ENCODE measurements at regions not wholly inside any gene's neighbourhood (a gene's known extent, or its start where the extent isn't known, plus 50 kb on each side); places are given as distances from the start of the nearest gene placed in this dataset.

GRCh38 chr18:43414006-43414405 lies 136.7 kb upstream of the SYT4 start:
- Mint-ChIP-seq H3K27me3 (no peaks in the 10 kb centered on the region), H3K4me3 (no peak overlapping the region), H3K4me1 (no peaks in the 10 kb centered on the region), H3K27ac (no peak overlapping the region), H3K9me3 (peaks cover 0 to 4% (median 0%) of the 10 kb centered on the region in 9 donors), H3K36me3 (no peaks in the 10 kb centered on the region)
- no peak for DNase-seq
- POLR2A ChIA-PET, result no interaction called here
- no peak for ATAC-seq

- H3K4me3 Mint-ChIP-seq, result no peak overlapping the region
- H3K36me3 Mint-ChIP-seq, result no peaks in the 10 kb centered on the region
- no peak overlapping the region for H3K27ac Mint-ChIP-seq
- no peaks in the 10 kb centered on the region for H3K4me1 Mint-ChIP-seq
- DNase-seq (no peak), ATAC-seq (no peak)
- peaks cover 0 to 7% (median 3%) of the 10 kb centered on the region in 9 donors for H3K9me3 Mint-ChIP-seq
- POLR2A ChIA-PET, result no interaction called here
- no peaks in the 10 kb centered on the region for H3K27me3 Mint-ChIP-seq
These were observed 142.8 kb upstream of the SYT4 start for GRCh38 chr18:43420091-43420490.

- no peak overlapping the region for H3K27ac Mint-ChIP-seq
- POLR2A ChIA-PET, result no interaction called here
- ATAC-seq, result no peak
- peaks cover 0 to 1% (median 0%) of the 10 kb centered on the region in 5 donors for H3K27me3 Mint-ChIP-seq
- H3K4me3 Mint-ChIP-seq, result no peak overlapping the region
- no peak for DNase-seq
- H3K4me1 Mint-ChIP-seq, result no peaks in the 10 kb centered on the region
- H3K9me3 Mint-ChIP-seq, result peaks cover 0 to 8% (median 3%) of the 10 kb centered on the region in 9 donors
- H3K36me3 Mint-ChIP-seq, result no peaks in the 10 kb centered on the region
These were observed 143.7 kb upstream of the SYT4 start for GRCh38 chr18:43420950-43421349.

DNA sequence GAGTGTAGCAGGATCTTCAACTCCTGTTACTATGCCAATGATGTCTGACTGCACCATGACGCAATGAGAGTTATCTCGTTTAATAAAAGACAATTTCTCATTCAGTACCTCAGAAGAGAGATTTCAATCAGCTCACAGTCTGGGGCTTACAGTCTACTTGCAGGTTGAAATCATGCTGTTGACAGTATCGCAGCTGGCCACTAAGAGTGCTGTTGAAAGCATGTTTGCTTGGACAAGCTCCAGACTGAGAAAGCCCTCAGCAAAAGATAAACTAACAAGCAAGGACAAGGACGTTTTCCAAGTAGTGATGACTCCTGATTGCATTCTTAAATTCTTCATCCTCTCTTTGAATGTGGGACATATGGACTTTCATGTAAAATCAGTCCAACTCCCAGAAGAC lies 145.2 kb upstream of the SYT4 start:
- ATAC-seq, result no peak
- Mint-ChIP-seq H3K36me3 (no peaks in the 10 kb centered on the region), H3K4me3 (no peak overlapping the region), H3K27ac (no peak overlapping the region), H3K27me3 (peaks cover 0 to 3% (median 0%) of the 10 kb centered on the region in 5 donors), H3K4me1 (no peaks in the 10 kb centered on the region), H3K9me3 (peaks cover 0 to 13% (median 4%) of the 10 kb centered on the region in 9 donors)
- POLR2A ChIA-PET, result no interaction called here
- no peak for DNase-seq

DNA sequence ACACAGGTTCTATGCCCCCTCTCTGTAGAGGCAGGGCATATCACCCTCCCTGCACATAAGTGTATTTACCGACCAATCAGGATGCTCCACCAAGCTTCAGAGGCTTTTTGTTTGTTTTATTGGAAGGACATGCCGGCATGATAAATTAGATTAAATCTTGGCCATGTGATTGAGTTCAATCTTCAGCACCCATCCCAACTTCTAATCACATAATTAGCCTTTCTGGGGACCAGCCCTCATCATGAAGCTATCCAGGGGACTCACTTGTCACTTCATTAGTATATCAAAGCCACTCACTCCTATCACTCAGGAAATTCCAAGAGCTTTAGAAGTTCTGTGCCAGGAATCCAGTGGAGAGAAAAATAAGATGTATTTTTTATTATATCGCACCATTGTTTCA lies 158.6 kb upstream of the SYT4 start:
- H3K36me3 Mint-ChIP-seq, result no peaks in the 10 kb centered on the region
- ATAC-seq, result no peak
- DNase-seq, result no peak
- H3K9me3 Mint-ChIP-seq, result peaks cover 3 to 29% (median 17%) of the 10 kb centered on the region in 9 donors
- POLR2A ChIA-PET, result no interaction called here
- H3K4me3 Mint-ChIP-seq, result no peak overlapping the region
- no peaks in the 10 kb centered on the region for H3K4me1 Mint-ChIP-seq
- H3K27me3 Mint-ChIP-seq, result no peaks in the 10 kb centered on the region
- no peak overlapping the region for H3K27ac Mint-ChIP-seq

GRCh38 chr18:43442131-43442530 lies 164.8 kb upstream of the SYT4 start:
- Mint-ChIP-seq H3K36me3 (no peaks in the 10 kb centered on the region), H3K4me3 (no peak overlapping the region), H3K9me3 (peaks cover 3 to 34% (median 15%) of the 10 kb centered on the region in 9 donors), H3K27ac (no peak overlapping the region), H3K27me3 (no peaks in the 10 kb centered on the region), H3K4me1 (no peaks in the 10 kb centered on the region)
- DNase-seq (no peak), ATAC-seq (no peak)
- POLR2A ChIA-PET, result no interaction called here

DNA sequence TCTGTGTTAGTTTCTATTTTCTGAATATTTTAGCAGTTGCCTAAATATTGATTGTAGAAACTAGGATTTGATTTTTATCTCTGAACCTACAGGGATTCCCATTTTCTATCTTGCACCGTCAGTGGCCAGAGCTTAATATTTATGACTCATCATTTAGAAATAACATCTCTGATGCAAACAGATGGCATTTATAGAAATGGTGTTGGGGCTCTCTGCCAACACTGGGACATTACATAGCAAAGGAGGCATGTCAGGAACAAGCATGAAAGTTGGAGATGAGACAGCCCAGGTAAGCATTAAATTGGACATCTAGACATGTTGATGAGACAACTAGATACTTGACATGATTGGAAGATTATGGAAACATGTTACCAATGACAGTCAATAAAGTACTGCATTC lies 165.3 kb upstream of the SYT4 start:
- DNase-seq (no peak), ATAC-seq (no peak)
- Mint-ChIP-seq H3K27me3 (no peaks in the 10 kb centered on the region), H3K9me3 (peaks cover 2 to 30% (median 12%) of the 10 kb centered on the region in 9 donors), H3K36me3 (no peaks in the 10 kb centered on the region), H3K4me1 (no peaks in the 10 kb centered on the region), H3K27ac (no peak overlapping the region), H3K4me3 (peak overlapping the region in 1 of 10 donors; percentile 51)
- POLR2A ChIA-PET, result no interaction called here

DNA sequence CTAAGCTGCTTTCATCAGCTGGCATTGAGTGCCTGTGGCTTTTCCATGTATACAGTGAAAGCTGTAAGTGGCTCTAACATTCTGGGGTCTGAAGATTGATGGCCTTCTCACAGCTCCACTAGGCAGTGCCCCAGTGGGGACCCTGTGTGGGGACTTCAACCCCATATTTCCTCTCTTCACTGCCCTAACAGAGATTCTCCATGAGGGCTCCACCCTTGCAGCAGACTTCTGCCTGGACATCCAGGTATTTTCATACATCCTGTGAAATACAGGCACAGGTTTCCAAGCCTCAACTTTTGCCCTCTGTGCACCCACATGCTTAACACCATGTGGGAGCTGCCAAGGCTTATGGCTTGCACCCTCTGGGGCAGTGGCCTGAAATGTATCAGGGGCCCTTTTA lies 188.2 kb upstream of the SYT4 start:
- no peaks in the 10 kb centered on the region for H3K4me1 Mint-ChIP-seq
- POLR2A ChIA-PET, result no interaction called here
- H3K27me3 Mint-ChIP-seq, result no peaks in the 10 kb centered on the region
- ATAC-seq (no peak), DNase-seq (no peak)
- peaks cover 2 to 36% (median 18%) of the 10 kb centered on the region in 9 donors for H3K9me3 Mint-ChIP-seq
- H3K36me3 Mint-ChIP-seq, result peaks cover 0 to 7% (median 0%) of the 10 kb centered on the region in 3 donors
- no peak overlapping the region for H3K4me3 Mint-ChIP-seq
- no peak overlapping the region for H3K27ac Mint-ChIP-seq

DNA sequence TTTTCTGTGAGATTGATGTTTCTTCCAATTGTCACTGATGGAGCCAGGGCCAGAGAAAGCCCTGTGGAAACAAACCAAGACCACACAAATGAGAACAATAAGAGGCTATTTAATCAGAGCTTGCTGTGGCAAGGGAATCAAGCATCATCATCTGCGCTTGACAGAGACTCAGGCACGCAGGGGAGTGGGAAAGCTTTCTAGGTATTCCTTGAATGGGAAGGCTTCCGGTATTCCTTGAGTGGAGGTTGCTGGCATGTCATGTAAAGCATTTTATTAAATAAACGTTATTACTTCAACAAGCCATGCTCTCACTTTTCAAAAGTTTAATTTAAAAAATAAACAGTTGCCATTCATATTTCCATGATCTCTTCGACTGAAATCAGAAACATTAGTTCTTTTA lies 194.6 kb upstream of the SYT4 start:
- Mint-ChIP-seq H3K9me3 (peaks cover 2 to 13% (median 5%) of the 10 kb centered on the region in 9 donors), H3K27ac (no peak overlapping the region), H3K27me3 (no peaks in the 10 kb centered on the region), H3K4me3 (no peak overlapping the region), H3K36me3 (no peaks in the 10 kb centered on the region), H3K4me1 (no peaks in the 10 kb centered on the region)
- ATAC-seq (no peak), DNase-seq (no peak)
- POLR2A ChIA-PET, result no interaction called here

DNA sequence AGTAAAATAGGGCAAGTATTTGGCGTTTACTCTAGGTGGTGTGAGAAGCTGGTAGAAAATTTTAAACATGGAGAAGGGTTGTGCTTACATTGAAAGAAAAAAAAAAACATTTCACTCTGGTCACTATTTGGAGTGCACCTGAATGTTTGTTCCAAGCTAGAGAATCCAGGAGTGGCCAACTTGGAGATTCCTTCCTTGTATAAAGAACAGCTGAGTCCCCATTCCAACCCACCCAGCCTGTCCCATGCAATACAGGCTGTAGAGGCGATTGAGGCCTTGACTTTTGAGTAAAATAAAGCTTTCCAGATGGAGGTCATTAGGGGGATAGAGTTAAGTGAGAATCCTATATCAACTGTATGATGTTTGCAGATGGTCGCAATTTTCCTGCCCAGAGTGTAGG lies 203.8 kb upstream of the SYT4 start:
- no peaks in the 10 kb centered on the region for H3K27me3 Mint-ChIP-seq
- DNase-seq (no peak), ATAC-seq (no peak)
- no peak overlapping the region for H3K27ac Mint-ChIP-seq
- no peak overlapping the region for H3K4me3 Mint-ChIP-seq
- no peaks in the 10 kb centered on the region for H3K4me1 Mint-ChIP-seq
- H3K36me3 Mint-ChIP-seq, result no peaks in the 10 kb centered on the region
- peaks cover 2 to 17% (median 9%) of the 10 kb centered on the region in 9 donors for H3K9me3 Mint-ChIP-seq
- POLR2A ChIA-PET, result no interaction called here

GRCh38 chr18:43482136-43482535 lies 204.8 kb upstream of the SYT4 start:
- no peak overlapping the region for H3K4me3 Mint-ChIP-seq
- H3K27me3 Mint-ChIP-seq, result no peaks in the 10 kb centered on the region
- no peak overlapping the region for H3K27ac Mint-ChIP-seq
- POLR2A ChIA-PET, result no interaction called here
- peaks cover 3 to 25% (median 12%) of the 10 kb centered on the region in 9 donors for H3K9me3 Mint-ChIP-seq
- H3K36me3 Mint-ChIP-seq, result peaks cover 0 to 4% (median 0%) of the 10 kb centered on the region in 3 donors
- no peak for ATAC-seq
- DNase-seq, result peak in 1 of 10 donors; percentile 3
- no peaks in the 10 kb centered on the region for H3K4me1 Mint-ChIP-seq

DNA sequence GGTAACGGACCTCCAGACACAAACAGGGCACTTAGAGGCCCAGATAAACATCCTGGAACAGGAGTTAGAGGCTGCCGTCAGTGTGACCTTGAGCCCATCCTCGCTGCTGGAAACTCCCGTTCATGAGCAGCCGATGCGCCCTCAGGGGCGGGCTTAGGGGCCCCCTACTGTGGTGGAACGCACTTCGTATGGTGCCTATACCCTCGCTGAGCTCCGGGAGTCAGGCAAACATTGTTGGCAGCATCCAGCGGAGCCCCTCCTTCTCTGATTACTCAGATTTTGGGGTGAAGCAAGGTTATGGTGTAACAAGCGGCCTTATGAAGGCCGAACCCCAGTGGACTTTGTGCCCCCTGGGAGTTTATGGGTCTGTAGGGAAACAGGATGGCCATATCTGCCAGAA lies 205.3 kb upstream of the SYT4 start:
- Mint-ChIP-seq H3K36me3 (peaks cover 0 to 4% (median 0%) of the 10 kb centered on the region in 3 donors), H3K4me3 (no peak overlapping the region), H3K9me3 (peaks cover 3 to 25% (median 12%) of the 10 kb centered on the region in 9 donors), H3K4me1 (no peaks in the 10 kb centered on the region), H3K27me3 (no peaks in the 10 kb centered on the region), H3K27ac (no peak overlapping the region)
- ATAC-seq, result no peak
- DNase-seq, result no peak
- POLR2A ChIA-PET, result no interaction called here

GRCh38 chr18:43484710-43485109 lies 207.4 kb upstream of the SYT4 start:
- Mint-ChIP-seq H3K9me3 (peaks cover 2 to 26% (median 14%) of the 10 kb centered on the region in 9 donors), H3K4me1 (no peaks in the 10 kb centered on the region), H3K4me3 (no peak overlapping the region), H3K27me3 (no peaks in the 10 kb centered on the region), H3K36me3 (peaks cover 0 to 4% (median 0%) of the 10 kb centered on the region in 3 donors), H3K27ac (no peak overlapping the region)
- ATAC-seq, result no peak
- POLR2A ChIA-PET, result no interaction called here
- no peak for DNase-seq

DNA sequence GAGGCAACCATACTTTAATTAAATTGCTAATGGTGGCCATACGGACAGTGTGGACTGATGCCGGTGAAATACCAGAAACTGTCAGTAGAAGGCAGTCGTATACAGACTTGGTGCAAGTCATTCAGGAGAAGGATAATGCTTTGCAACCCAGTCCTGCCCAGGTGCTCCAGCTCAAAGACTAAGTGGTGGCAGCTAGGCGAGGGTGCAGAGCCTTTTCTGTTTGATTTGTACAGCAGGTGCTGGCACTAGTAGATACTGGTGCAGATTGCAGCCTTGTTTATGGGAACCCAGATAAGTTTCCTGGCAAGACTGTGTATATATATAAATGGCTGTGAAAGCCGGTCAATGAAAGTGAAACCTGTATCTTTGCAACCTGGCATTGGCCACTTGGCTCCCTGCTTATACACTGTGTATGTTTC lies 208.3 kb upstream of the SYT4 start:
- POLR2A ChIA-PET, result no interaction called here

More for the DNA sequence above, 208.3 kb upstream of the SYT4 start:
- peaks cover 2 to 29% (median 14%) of the 10 kb centered on the region in 9 donors for H3K9me3 Mint-ChIP-seq
- H3K27ac Mint-ChIP-seq, result no peak overlapping the region
- ATAC-seq (no peak), DNase-seq (no peak)
- H3K27me3 Mint-ChIP-seq, result no peaks in the 10 kb centered on the region
- no peaks in the 10 kb centered on the region for H3K4me1 Mint-ChIP-seq
- H3K36me3 Mint-ChIP-seq, result peaks cover 0 to 4% (median 0%) of the 10 kb centered on the region in 3 donors
- no peak overlapping the region for H3K4me3 Mint-ChIP-seq
